NCI-H187 treated with DMSO at 0.1 percent for 48 hours (cell line): ENCODE measurements at regions not wholly inside any gene's neighbourhood (a gene's known extent, or its start where the extent isn't known, plus 50 kb on each side); places are given as distances from the start of the nearest gene placed in this dataset.

ENCODE experiments used
- DNase-seq: peaks from one replicate; lab custom pipeline; 2025; lab: John Stamatoyannopoulos, UW

- no peak for DNase-seq
Measured at GRCh38 chr4:96183611-96184010, 343.7 kb downstream of the PDHA2 start.

GRCh38 chr4:96186593-96186992 is 346.7 kb downstream of the PDHA2 start:
- no peak for DNase-seq

GRCh38 chr4:96189761-96190160 is 349.9 kb downstream of the PDHA2 start:
- DNase-seq: no peak

GRCh38 chr4:96193061-96193460 is 353.2 kb downstream of the PDHA2 start:
- DNase-seq: no peak

- DNase-seq: no peak
Measured at GRCh38 chr4:96194993-96195392, 355.1 kb downstream of the PDHA2 start.

GRCh38 chr4:96205143-96205936 is 365.4 kb downstream of the PDHA2 start:
- no peak for DNase-seq

- no peak for DNase-seq
Measured at GRCh38 chr4:96227515-96227914, 387.6 kb downstream of the PDHA2 start.

- no peak for DNase-seq
Measured at GRCh38 chr4:96228463-96228862, 388.6 kb downstream of the PDHA2 start.

GRCh38 chr4:96240041-96240440 is 400.1 kb downstream of the PDHA2 start:
- no peak for DNase-seq

- DNase-seq: no peak
Measured at GRCh38 chr4:96241819-96242218, 401.9 kb downstream of the PDHA2 start.

GRCh38 chr4:96247096-96247495 is 407.2 kb downstream of the PDHA2 start:
- no peak for DNase-seq

- no peak for DNase-seq
Measured at GRCh38 chr4:96248225-96248624, 408.3 kb downstream of the PDHA2 start.

GRCh38 chr4:96260064-96260682 is 420.3 kb downstream of the PDHA2 start:
- DNase-seq: no peak

- no peak for DNase-seq
Measured at GRCh38 chr4:96262057-96262456, 422.2 kb downstream of the PDHA2 start.

GRCh38 chr4:96263291-96263690 is 423.4 kb downstream of the PDHA2 start:
- no peak for DNase-seq

GRCh38 chr4:96264941-96265463 is 425.1 kb downstream of the PDHA2 start:
- DNase-seq: no peak

GRCh38 chr4:96293806-96294205 is 453.9 kb downstream of the PDHA2 start:
- no peak for DNase-seq

- DNase-seq: no peak
Measured at GRCh38 chr4:96295143-96295741, 455.3 kb downstream of the PDHA2 start.

- no peak for DNase-seq
Measured at GRCh38 chr4:96301715-96302114, 461.8 kb downstream of the PDHA2 start.

GRCh38 chr4:96305030-96305429 is 465.1 kb downstream of the PDHA2 start:
- DNase-seq: no peak

- DNase-seq: no peak
Measured at GRCh38 chr4:96312046-96312685, 472.3 kb downstream of the PDHA2 start.

- no peak for DNase-seq
Measured at GRCh38 chr4:96315815-96316214, 475.9 kb downstream of the PDHA2 start.

GRCh38 chr4:96316776-96317175 is 476.9 kb downstream of the PDHA2 start:
- no peak for DNase-seq
